K562 (cell line): ENCODE measurements at regions not wholly inside any gene's neighbourhood (a gene's known extent, or its start where the extent isn't known, plus 50 kb on each side); places are given as distances from the start of the nearest gene placed in this dataset.

Experiments
- ARID4B ChIP-seq: sonication (generic); formaldehyde crosslinking; IDR thresholded peaks from 2 replicates; pipeline ENCODE4 v1.8.0; 2022; ENCODE audit warnings: mild to moderate bottlenecking, missing genetic modification reagents
- ELK1 ChIP-seq: sonication (generic); formaldehyde crosslinking; IDR thresholded peaks from 2 replicates; pipeline ENCODE4 v1.8.1; 2022; ENCODE audit warnings: missing genetic modification reagents
- EP300 ChIP-seq: IDR thresholded peaks from 2 replicates; pipeline ENCODE4 v1.6.1; 2012; ENCODE audit warnings: low read length, improper control_type of control experiment
- FOSL1 ChIP-seq: fragments of 200-800 bp; sonication (Bioruptor generic); conservative IDR thresholded peaks from 2 replicates; pipeline ENCODE4 v1.6.1; 2016; ENCODE audit warnings: missing genetic modification characterization, missing compliant biosample characterization
- KLF16 ChIP-seq: IDR thresholded peaks from 2 replicates; pipeline ENCODE4 v1.6.1; 2016; ENCODE audit warnings: antibody characterized with exemption
- NCOA4 ChIP-seq: fragments of 450-650 bp; IDR thresholded peaks from 2 replicates; pipeline ENCODE4 v1.6.1; 2018; ENCODE audit warnings: mild to moderate bottlenecking; ENCODE audit not compliant: partially characterized antibody
- SIN3A ChIP-seq, 2 experiments: fragments of 150-350 bp in 1 of 2; IDR thresholded peaks; 2 replicates each; pipeline ENCODE4 v1.6.1; 2011 to 2016; ENCODE audit warnings: borderline replicate concordance in 2 of 2, low read depth in 2 of 2, low read length in 2 of 2, mild to moderate bottlenecking in 2 of 2, moderate library complexity in 2 of 2; ENCODE audit not compliant: control insufficient read depth in 1 of 2
- TSC22D4 ChIP-seq: fragments of 450-650 bp; IDR thresholded peaks from 2 replicates; pipeline ENCODE4 v1.6.1; 2016; ENCODE audit warnings: missing genetic modification characterization, missing biosample characterization, control low read depth
- ZNF785 ChIP-seq: fragments of 250-450 bp; sonication (Bioruptor Pico); IDR thresholded peaks from 2 replicates; pipeline ENCODE4 v1.4.0; 2020; ENCODE audit warnings: mild to moderate bottlenecking
- TF ChIP-seq, protein P1 (sequence below), 3 experiments: IDR thresholded peaks in 2 of 3; conservative IDR thresholded peaks in 1 of 3; 2 replicates each; pipeline ENCODE4 v1.5.1; 2011 to 2012; ENCODE audit warnings: low read length in 3 of 3, mild to moderate bottlenecking in 3 of 3, control low read depth in 2 of 3, improper control_type of control experiment in 1 of 3, inconsistent platforms in 1 of 3, low read depth in 1 of 3, mixed read lengths in 1 of 3, moderate library complexity in 1 of 3; ENCODE audit not compliant: insufficient read depth in 2 of 3
- TF ChIP-seq, protein P2 (sequence below), 2 experiments: fragments of 450-650 bp; formaldehyde crosslinking in 1 of 2; IDR thresholded peaks; 2 replicates each; pipeline versions ENCODE4 v1.4.0 to v1.6.1; 2014 to 2020; ENCODE audit warnings: mild to moderate bottlenecking in 2 of 2, borderline replicate concordance in 1 of 2, low read depth in 1 of 2

DNA sequence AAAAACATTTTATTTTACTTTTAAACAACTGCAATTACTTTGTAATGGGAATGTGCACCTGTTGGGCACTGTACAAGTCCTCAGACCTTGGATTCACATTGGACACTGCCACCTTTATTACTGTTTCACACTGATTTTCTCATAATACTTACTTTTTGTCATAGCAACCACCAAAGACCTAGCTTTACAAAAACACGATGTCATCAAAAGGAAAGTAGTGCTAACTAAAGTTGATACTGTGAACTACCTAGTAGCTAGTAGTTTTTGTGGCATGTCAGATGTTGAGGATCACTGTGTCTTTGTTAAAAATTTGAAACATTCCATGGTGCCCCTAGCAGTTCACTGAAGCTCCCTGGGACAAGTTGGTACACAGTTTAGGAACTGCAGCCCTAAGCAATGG lies 62.9 kb upstream of the HOPX start:
- TF ChIP-seq KLF16 = no peak
- no peak for TF ChIP-seq FOSL1
- TF ChIP-seq, protein P1, sequence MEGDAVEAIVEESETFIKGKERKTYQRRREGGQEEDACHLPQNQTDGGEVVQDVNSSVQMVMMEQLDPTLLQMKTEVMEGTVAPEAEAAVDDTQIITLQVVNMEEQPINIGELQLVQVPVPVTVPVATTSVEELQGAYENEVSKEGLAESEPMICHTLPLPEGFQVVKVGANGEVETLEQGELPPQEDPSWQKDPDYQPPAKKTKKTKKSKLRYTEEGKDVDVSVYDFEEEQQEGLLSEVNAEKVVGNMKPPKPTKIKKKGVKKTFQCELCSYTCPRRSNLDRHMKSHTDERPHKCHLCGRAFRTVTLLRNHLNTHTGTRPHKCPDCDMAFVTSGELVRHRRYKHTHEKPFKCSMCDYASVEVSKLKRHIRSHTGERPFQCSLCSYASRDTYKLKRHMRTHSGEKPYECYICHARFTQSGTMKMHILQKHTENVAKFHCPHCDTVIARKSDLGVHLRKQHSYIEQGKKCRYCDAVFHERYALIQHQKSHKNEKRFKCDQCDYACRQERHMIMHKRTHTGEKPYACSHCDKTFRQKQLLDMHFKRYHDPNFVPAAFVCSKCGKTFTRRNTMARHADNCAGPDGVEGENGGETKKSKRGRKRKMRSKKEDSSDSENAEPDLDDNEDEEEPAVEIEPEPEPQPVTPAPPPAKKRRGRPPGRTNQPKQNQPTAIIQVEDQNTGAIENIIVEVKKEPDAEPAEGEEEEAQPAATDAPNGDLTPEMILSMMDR (IDR thresholded peaks at IDR 0.05 in 2 of 3, conservative IDR thresholded peaks at IDR 0.05 in 1 of 3; ENCODE audit: insufficient read depth in 2 of 3, low read depth in 1 of 3, low read length in 3 of 3) = no peak
- no peak for TF ChIP-seq NCOA4
- TF ChIP-seq ELK1 = no peak
- no peak for TF ChIP-seq ZNF785 (CRISPR knock-in tag)
- TF ChIP-seq, protein P2, sequence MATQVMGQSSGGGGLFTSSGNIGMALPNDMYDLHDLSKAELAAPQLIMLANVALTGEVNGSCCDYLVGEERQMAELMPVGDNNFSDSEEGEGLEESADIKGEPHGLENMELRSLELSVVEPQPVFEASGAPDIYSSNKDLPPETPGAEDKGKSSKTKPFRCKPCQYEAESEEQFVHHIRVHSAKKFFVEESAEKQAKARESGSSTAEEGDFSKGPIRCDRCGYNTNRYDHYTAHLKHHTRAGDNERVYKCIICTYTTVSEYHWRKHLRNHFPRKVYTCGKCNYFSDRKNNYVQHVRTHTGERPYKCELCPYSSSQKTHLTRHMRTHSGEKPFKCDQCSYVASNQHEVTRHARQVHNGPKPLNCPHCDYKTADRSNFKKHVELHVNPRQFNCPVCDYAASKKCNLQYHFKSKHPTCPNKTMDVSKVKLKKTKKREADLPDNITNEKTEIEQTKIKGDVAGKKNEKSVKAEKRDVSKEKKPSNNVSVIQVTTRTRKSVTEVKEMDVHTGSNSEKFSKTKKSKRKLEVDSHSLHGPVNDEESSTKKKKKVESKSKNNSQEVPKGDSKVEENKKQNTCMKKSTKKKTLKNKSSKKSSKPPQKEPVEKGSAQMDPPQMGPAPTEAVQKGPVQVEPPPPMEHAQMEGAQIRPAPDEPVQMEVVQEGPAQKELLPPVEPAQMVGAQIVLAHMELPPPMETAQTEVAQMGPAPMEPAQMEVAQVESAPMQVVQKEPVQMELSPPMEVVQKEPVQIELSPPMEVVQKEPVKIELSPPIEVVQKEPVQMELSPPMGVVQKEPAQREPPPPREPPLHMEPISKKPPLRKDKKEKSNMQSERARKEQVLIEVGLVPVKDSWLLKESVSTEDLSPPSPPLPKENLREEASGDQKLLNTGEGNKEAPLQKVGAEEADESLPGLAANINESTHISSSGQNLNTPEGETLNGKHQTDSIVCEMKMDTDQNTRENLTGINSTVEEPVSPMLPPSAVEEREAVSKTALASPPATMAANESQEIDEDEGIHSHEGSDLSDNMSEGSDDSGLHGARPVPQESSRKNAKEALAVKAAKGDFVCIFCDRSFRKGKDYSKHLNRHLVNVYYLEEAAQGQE (IDR thresholded peaks at IDR 0.05; ENCODE audit: borderline replicate concordance) = no peak
- TF ChIP-seq, protein P2 (CRISPR knock-in tag; IDR thresholded peaks at IDR 0.05; ENCODE audit: low read depth) = no peak
- TF ChIP-seq EP300 = no peak
- TF ChIP-seq SIN3A (IDR thresholded peaks at IDR 0.05; ENCODE audit: borderline replicate concordance in 2 of 2, control insufficient read depth in 1 of 2, low read depth in 2 of 2, low read length in 2 of 2) = no peak
- no peak for TF ChIP-seq TSC22D4
- no peak for TF ChIP-seq ARID4B (CRISPR knock-in tag)
